Renal cortex interstitium (tissue), 11 donors: ENCODE measurements at regions not wholly inside any gene's neighbourhood (a gene's known extent, or its start where the extent isn't known, plus 50 kb on each side); places are given as distances from the start of the nearest gene placed in this dataset.

Experiments used
- DNase-seq, 11 donors: peaks; one replicate each; pipeline ENCODE4 v3.0.0-alpha.2; 2013; ENCODE audit warnings: low read depth in 9 of 11, low spot score in 4 of 11; ENCODE audit errors: extremely low read depth in 1 of 11

DNA sequence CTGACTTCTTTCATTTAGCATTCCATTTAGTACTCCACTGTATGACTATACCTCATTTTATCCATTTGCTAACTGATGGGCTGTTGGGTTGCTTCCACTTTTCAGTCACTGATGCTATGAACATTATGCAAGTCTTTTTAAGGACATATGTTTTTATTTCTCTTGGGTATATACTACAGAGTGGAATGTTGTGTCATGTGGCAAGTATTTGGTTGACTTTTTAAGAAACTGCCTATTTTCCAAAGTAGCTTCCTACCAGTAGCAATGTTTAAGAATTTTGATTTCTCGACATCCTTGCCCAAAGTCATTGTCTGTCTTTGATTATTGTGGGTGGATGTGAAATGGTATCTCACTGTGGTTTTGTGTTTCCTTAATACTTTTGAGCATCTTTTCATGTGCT is 110.1 kb upstream of the TPM1 start:
- DNase-seq: no peak

DNA sequence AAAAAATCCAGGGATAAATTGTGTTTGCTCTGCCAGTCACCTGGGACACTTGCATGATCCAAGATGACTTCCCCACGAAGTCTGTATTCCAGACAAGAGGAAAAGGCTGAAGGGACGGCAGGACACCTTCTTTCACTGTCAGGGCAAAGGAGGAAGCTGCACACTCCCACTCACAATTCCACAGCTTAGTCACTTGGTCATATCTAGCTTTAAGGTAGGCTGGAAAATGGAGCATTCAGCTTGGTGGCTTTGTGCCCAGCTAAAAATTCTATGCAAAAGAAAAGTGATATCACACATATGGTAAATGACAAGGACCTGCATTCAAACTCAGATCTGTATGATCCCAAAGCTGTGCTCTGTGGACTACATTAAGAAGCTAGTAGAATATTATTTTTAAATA is 109.2 kb upstream of the TPM1 start:
- DNase-seq: no peak

- no peak for DNase-seq
Measured at GRCh38 chr15:62934236-62934971, 108.1 kb upstream of the TPM1 start.

DNA sequence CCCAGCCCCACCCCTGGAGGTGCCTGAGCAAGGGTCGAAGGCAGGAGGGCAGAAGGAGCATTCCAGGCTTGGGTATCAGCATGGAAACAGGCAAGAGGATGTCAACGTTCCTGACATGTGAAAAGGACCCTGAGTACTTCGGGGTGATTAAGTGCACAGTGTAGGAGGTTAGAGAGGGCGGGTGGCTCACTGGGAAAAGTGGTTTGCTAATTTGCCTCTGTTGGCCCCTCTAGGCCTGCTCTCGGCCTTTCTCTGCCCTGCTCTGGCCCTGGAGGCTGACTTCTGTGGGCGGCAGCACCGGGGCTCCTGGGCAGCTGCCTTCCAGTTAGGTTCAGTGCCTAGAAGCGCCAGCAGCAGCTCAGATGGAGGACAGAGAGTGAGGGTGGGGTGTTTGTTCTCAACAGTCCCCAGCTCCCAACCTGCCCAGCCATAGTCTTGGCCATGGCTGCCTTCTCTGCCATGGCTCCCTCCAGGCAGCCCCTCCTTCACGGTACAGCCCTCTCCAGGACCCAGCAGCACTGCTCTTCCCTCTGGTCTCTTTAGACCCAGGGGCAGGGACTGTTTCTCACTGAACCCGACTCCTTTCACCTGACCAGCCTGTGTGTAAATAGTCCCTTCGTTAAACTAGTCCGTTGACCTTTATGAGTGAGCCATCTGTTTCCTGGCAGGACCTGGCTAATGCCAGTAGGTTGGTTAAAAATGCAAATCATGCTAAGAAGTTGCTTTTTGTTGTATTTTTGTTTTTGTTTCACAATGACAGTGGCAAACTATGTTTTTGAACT is 107.1 kb upstream of the TPM1 start:
- no peak for DNase-seq

DNA sequence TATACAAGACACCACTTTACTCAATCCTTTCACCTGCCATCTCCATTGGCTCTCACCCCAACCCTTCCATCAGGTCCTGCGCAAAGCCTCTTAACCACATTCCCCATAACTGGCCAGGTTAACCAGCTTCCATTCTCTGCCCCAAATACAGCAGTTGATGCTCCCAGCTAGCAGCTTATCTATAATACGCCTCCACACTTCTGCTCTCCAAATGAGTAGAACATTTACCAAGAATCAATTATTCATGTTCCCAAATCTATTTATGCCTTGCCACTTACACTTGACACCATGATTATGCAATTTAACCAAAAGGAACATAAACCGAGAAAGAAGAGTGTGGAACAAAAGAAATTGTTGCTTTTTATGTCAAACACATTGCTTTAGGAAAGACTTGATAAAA is 103.7 kb upstream of the TPM1 start:
- DNase-seq: no peak

- no peak for DNase-seq
Measured at GRCh38 chr15:62940093-62940754, 102.3 kb upstream of the TPM1 start.

GRCh38 chr15:62940755-62941361 is 101.7 kb upstream of the TPM1 start:
- peak in 10 of 11 donors; percentile 32 to 75 (median 64) for DNase-seq

GRCh38 chr15:62941699-62942098 is 100.8 kb upstream of the TPM1 start:
- DNase-seq: no peak

GRCh38 chr15:62942428-62942827 is 100.1 kb upstream of the TPM1 start:
- peak; percentile 40 to 85 (median 66) for DNase-seq

GRCh38 chr15:62945063-62945462 is 97.5 kb upstream of the TPM1 start:
- no peak for DNase-seq

DNA sequence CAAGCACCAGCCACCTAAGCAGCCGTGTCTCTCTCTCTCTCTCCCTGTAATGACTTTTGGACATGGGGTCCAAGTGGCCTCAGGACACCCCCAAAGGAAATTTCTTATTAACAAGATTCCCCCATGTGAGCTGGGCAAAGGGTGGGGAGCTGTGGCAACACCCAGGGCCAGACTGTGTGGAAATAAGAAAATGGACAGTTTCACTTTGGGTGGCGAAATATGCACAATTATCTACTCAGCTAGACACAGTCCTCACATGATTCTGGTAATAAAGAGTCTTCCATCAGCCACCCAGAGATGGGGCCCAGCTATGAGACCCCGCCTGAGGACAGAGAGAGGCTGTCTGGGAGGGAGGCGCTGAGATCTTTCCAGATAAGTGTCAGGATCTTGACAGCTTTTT is 96.8 kb upstream of the TPM1 start:
- no peak for DNase-seq

- no peak for DNase-seq
Measured at GRCh38 chr15:62946940-62947339, 95.6 kb upstream of the TPM1 start.

GRCh38 chr15:62950462-62950931 is 92.0 kb upstream of the TPM1 start:
- no peak for DNase-seq

GRCh38 chr15:62951481-62951880 is 91.1 kb upstream of the TPM1 start:
- DNase-seq: no peak

DNA sequence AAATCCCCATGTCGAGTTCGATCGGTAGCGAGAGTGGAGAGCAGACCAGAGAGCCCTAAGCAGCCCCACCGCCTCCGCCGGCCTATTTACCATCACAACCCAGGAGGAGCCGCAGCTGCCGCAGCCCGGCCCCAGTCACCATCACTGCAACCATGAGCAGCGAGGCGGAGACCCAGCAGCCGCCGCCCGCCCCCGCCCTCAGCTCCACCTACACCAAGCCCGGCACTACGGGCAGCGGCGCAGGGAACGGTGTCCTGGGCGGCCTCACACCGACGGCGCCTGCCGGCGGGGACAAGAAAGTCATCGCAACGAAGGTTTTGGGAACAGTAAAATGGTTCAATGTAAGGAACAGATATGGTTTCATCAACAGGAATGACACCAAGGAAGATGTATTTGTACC is 89.5 kb upstream of the TPM1 start:
- no peak for DNase-seq

GRCh38 chr15:62953496-62954045 is 89.0 kb upstream of the TPM1 start:
- DNase-seq: no peak

DNA sequence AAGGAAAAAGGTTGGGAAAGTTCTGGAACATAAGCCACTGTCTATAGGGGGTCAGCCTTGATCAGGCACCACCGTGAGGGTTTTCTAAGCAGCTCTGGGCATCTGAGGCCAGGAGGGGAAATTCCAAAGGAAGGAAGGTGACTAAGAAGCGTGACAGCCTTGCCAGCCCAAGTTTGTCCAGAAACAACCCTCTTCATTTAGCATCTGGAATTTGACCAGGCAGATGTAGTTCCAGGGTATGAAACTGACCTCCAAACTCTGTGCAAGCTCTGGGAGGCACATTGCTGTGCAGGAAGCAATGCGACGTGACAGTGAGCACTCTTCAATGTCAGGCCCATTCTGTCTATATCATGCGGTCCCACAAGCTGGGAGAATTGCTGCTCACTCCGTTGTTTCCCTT is 85.4 kb upstream of the TPM1 start:
- no peak for DNase-seq

DNA sequence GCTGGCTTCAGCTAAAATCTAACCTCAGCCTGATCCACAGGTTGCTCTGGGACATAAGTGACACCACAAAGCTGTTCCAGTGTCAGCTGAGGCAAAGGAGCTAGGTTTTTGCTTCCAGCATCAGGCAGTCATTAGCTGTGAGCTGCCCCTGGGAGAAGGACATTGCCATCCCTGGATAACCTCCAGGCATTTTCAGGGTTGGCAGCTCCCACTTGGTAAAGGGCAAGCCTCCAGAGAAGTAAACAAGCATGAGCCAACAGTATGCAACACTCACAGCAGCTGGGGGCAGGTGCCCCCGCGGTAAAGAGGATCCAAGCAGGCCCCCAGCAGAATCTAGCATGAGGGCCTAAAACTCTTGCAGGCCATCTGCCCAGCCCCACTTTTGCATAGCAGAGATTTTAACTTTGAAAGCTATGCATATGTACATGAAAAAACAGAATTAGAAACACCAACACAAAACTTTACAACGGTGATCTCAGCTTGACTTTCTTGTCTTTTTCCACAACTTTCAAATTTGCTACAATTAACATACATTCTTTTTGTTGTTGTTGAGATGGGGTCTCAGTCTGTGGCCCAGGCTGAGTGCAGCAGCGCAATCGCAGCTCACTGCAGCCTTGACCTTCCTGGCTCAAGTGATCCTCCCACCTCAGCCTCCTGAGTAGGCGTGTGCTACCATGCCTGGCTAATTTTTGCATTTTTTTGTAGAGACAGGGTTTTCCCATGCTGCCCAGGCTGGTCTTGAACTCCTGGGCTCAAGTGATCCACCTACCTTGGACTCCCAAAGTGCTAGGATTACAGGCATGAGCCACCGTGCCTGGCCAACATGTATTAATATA is 83.8 kb upstream of the TPM1 start:
- DNase-seq: peak in 2 of 11 donors; percentile 50 to 60

DNA sequence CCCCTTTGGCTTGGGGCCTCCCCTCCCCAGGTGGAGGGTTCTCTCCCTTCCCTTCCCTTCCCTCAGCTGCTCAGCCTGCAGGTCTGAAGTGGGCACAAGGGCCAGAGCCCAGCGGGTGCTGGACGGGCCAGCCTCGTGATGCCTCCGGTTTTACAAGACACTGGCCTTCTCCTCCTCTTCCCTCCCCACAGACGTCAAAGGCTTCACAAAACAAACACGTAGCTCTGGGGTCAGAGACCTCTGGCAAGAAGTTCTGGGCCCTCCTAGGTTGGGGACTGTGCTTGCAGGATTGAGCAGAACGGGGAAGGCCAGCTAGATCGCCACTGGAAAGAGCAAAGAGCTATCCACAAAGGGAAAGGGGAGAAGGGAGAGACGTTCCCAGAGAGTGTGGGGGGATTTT is 81.4 kb upstream of the TPM1 start:
- no peak for DNase-seq
